GM23248 (cell line): ENCODE measurements at regions not wholly inside any gene's neighbourhood (a gene's known extent, or its start where the extent isn't known, plus 50 kb on each side); places are given as distances from the start of the nearest gene placed in this dataset.

ENCODE experiments used
- DNase-seq: peaks from one replicate; pipeline ENCODE4 v3.0.0-alpha.2; 2015
- H2AFZ ChIP-seq: fragments of 200-600 bp; sonication (generic); 2 replicates; pipeline ENCODE4 v1.6.1; 2016; ENCODE audit warnings: antibody characterized with exemption
- H3F3A ChIP-seq: fragments of 200-600 bp; sonication (generic); 2 replicates; pipeline ENCODE4 v1.6.1; 2016; ENCODE audit warnings: mild to moderate bottlenecking, antibody characterized with exemption, mixed run types; ENCODE audit not compliant: insufficient read depth
- H3K27ac ChIP-seq: fragments of 200-600 bp; sonication (generic); 2 replicates; pipeline ENCODE4 v1.5.1; 2016; ENCODE audit warnings: mild to moderate bottlenecking
- H3K27me3 ChIP-seq: fragments of 200-600 bp; sonication (generic); replicated peaks from 2 replicates; pipeline ENCODE4 v1.6.1; 2016; ENCODE audit warnings: mild to moderate bottlenecking; ENCODE audit not compliant: insufficient read depth
- H3K36me3 ChIP-seq: fragments of 200-600 bp; sonication (generic); 2 replicates; pipeline ENCODE4 v1.6.1; 2016; ENCODE audit warnings: low read depth, mild to moderate bottlenecking
- H3K4me1 ChIP-seq: fragments of 200-600 bp; sonication (generic); 2 replicates; pipeline ENCODE4 v1.6.1; 2016; ENCODE audit warnings: mild to moderate bottlenecking; ENCODE audit not compliant: insufficient read depth
- H3K4me2 ChIP-seq: fragments of 200-600 bp; sonication (generic); one replicate; pipeline ENCODE4 v1.6.1; 2016; ENCODE audit warnings: mild to moderate bottlenecking; ENCODE audit not compliant: unreplicated experiment
- H3K4me3 ChIP-seq: fragments of 200-600 bp; sonication (generic); 2 replicates; pipeline ENCODE4 v1.5.1; 2016; ENCODE audit warnings: mild to moderate bottlenecking
- H3K79me2 ChIP-seq: fragments of 200-600 bp; sonication (generic); 2 replicates; pipeline ENCODE4 v1.6.1; 2016; ENCODE audit warnings: mild to moderate bottlenecking; ENCODE audit not compliant: insufficient read depth
- H3K9ac ChIP-seq: fragments of 200-600 bp; sonication (generic); 2 replicates; pipeline ENCODE4 v1.6.1; 2016; ENCODE audit warnings: mild to moderate bottlenecking
- H3K9me2 ChIP-seq: fragments of 200-600 bp; sonication (generic); 2 replicates; pipeline ENCODE4 v1.6.1; 2016; ENCODE audit warnings: mixed run types, mild to moderate bottlenecking, moderate library complexity; ENCODE audit not compliant: insufficient read depth
- H3K9me3 ChIP-seq: fragments of 200-600 bp; sonication (generic); one replicate; pipeline ENCODE4 v1.6.1; 2017; ENCODE audit warnings: low read depth
- H4K20me1 ChIP-seq: fragments of 200-600 bp; sonication (generic); 2 replicates; pipeline ENCODE4 v1.6.0; 2016; ENCODE audit not compliant: insufficient read depth
- EZH2 ChIP-seq: fragments of 200-600 bp; sonication (generic); IDR thresholded peaks from 2 replicates; pipeline ENCODE4 v1.6.1; 2018; ENCODE audit warnings: antibody characterized with exemption, mild to moderate bottlenecking; ENCODE audit not compliant: insufficient read depth, poor library complexity, severe bottlenecking
- EZH2phosphoT487 ChIP-seq: fragments of 200-600 bp; sonication (generic); IDR thresholded peaks from 2 replicates; pipeline ENCODE4 v1.6.1; 2018; ENCODE audit warnings: antibody characterized with exemption, moderate library complexity, mild to moderate bottlenecking, low read depth; ENCODE audit not compliant: insufficient read depth
- WGBS, 2 experiments: methylation state at CpG; one replicate each; pipeline ENCODE4 v1.1.6; 2015 to 2017; ENCODE audit warnings: low lambda C conversion rate in 2 of 2, low coverage in 1 of 2; ENCODE audit errors: missing lambda C conversion rate in 2 of 2; 5-methylcytosine and 5-hydroxymethylcytosine counted together
- in situ Hi-C: fragments of 300-500 bp; cut with MboI; formaldehyde crosslinking; loops from 2 replicates; pipeline ENCODE4 v1.15.0; 2020

DNA sequence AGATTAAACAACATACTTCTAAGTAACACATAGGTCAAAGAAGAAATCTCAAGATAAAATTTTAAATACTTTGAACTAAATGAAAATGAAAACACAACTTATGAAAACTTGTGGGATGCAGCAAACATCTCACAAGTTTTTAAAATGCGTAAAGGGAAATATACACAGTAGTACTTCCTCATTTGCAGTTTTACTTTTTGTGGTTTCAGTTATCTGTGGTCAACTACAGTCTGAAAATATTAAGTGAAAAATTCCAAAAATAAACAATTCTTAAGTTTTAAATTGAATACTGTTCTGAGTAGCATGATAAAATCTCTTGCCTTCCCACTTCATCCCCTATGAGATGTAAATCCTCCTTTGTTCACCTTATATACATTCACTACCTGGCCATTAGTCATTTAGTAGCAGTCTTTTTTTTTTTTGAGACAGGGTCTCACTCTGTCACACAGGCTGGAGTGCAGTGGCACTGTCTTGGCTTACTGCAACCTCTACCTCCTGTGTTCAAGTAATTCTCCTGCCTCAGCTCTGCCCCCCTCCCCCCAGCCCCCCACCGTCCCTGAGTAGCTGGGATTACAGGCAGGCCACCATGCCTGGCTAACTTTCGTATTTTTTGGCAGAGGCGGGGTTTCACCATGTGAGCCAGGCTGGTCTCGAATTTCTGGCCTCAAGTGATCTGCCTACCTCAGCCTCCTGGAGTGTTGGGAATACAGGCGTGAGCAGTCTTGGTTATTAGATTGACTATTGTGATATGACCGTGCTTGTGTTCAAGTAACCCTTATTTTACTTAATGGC is 154.6 kb upstream of the AHI1 start:
- H2AFZ ChIP-seq: no peak overlapping the region
- no peaks in the 10 kb centered on the region for H3K27me3 ChIP-seq
- no peak overlapping the region for H3K4me2 ChIP-seq
- no peak overlapping the region for H3K27ac ChIP-seq
- no peaks in the 10 kb centered on the region for H3K79me2 ChIP-seq
- H3K4me3 ChIP-seq: no peak overlapping the region
- H4K20me1 ChIP-seq: no peaks in the 10 kb centered on the region
- no peaks in the 10 kb centered on the region for H3K36me3 ChIP-seq
- no peak for DNase-seq
- H3K4me1 ChIP-seq: no peaks in the 10 kb centered on the region
- H3F3A ChIP-seq: no peaks in the 10 kb centered on the region
- H3K9ac ChIP-seq: no peak overlapping the region
- H3K9me3 ChIP-seq: no peaks in the 10 kb centered on the region
- WGBS, 2 experiments: 65 to 75% methylated on average over 7 of the region's 7 CpGs
- TF ChIP-seq EZH2phosphoT487: no peak
- TF ChIP-seq EZH2: no peak
- no peaks in the 10 kb centered on the region for H3K9me2 ChIP-seq
- in situ Hi-C loops: no loop called here

DNA sequence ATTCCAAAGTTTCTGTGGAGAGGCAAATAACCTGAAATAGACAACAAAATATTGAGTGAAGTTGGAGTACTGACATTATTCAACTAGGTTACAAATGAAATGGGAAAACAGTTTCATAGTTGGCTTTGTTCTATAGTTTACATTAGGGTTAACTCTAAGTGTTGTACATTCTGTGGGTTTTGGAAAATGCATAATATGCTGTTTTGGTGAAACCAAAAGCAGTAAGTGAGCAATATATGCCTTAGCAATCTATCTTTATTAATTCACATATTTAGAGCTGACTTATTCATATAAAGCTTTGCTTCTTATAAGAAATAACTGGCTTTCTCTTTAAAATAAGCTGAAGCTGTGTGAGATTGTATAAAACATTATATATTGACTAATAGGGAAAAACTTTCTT is 157.5 kb upstream of the AHI1 start:
- in situ Hi-C loops: no loop called here
- Histone ChIP-seq H3F3A (no peaks in the 10 kb centered on the region), H3K4me1 (no peaks in the 10 kb centered on the region), H3K4me2 (no peak overlapping the region), H3K27me3 (no peaks in the 10 kb centered on the region), H3K36me3 (no peaks in the 10 kb centered on the region), H3K27ac (no peak overlapping the region), H3K79me2 (no peaks in the 10 kb centered on the region), H4K20me1 (no peaks in the 10 kb centered on the region), H2AFZ (no peak overlapping the region), H3K4me3 (no peak overlapping the region), H3K9ac (no peak overlapping the region), H3K9me2 (no peaks in the 10 kb centered on the region), H3K9me3 (no peaks in the 10 kb centered on the region)
- no peak for DNase-seq
- TF ChIP-seq EZH2phosphoT487 (no peak), EZH2 (no peak)

DNA sequence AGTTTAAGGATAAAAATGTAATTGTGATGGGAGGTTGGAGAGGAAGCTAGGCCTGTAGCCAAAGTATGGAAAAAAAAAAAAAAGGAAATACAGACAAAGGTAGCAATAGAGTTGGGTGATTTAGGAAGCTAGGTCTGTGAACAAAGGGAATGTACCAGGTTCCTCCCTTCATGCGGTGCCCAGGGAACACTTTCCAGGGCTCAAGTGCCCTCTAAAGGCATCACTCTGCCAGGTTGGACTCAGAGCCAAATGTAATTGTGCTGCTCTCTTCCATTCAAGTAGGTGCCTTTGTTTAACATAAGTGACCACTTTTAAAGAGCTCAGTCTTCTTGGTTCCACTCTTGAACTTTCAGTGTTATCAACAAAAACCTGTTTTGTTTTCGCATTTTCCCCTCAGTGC is 159.7 kb upstream of the AHI1 start:
- Histone ChIP-seq H3K4me3 (no peak overlapping the region), H3K9ac (no peak overlapping the region)

DNA sequence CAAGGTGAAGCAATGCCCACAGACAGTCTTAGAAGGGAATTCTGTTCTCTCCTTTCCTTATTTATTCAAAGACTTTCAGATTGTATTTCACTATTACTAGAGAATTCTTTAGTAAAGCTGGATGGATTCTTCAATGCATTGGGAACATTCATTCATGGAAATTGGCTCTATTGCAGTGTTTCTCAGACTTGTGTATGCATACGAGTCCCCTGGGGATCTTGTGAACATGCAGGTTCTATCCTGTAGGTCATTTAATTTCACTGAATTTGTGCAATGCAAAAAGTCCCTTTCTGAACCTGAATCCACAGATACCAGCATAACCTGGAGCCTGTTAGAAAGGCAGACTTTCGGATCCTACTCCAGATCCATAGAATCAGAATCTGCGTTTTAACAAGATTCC is 160.9 kb upstream of the AHI1 start:
- TF ChIP-seq EZH2phosphoT487 (no peak), EZH2 (no peak)

More for the DNA sequence above, 159.7 kb upstream of the AHI1 start:
- H3K9me3 ChIP-seq: no peaks in the 10 kb centered on the region
- TF ChIP-seq EZH2 (no peak), EZH2phosphoT487 (no peak)
- no peaks in the 10 kb centered on the region for H3F3A ChIP-seq
- H3K9me2 ChIP-seq: no peaks in the 10 kb centered on the region
- no peak overlapping the region for H3K27ac ChIP-seq
- no peaks in the 10 kb centered on the region for H4K20me1 ChIP-seq
- no peaks in the 10 kb centered on the region for H3K4me1 ChIP-seq
- in situ Hi-C loops: no loop called here
- no peak for DNase-seq
- H3K36me3 ChIP-seq: no peaks in the 10 kb centered on the region
- 83 to 87% methylated on average over 2 of the region's 2 CpGs for WGBS, 2 experiments
- no peak overlapping the region for H3K4me2 ChIP-seq
- H2AFZ ChIP-seq: no peak overlapping the region
- H3K79me2 ChIP-seq: no peaks in the 10 kb centered on the region
- H3K27me3 ChIP-seq: no peaks in the 10 kb centered on the region

DNA sequence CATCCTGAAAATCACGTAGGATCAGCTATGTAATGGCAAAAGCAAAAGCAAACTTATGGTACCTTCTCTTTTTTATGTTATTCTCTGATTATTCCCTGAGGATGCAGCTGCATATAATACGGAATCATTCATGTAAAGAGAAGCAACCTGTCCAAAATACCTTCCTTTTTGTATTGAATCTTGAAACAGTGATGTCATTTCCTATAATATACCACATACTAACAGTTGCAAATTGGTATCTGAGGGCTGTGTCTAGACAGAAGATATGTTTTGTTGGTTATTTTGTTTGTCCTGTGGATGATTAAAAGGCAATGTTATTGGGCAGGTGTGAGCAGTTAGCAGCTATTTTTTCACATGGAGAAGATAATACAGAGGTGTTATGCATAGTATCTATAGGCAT is 161.4 kb upstream of the AHI1 start:
- Histone ChIP-seq H3K4me2 (no peak overlapping the region), H3K36me3 (no peaks in the 10 kb centered on the region), H3K9ac (no peak overlapping the region), H3K79me2 (no peaks in the 10 kb centered on the region), H4K20me1 (no peaks in the 10 kb centered on the region), H3K27me3 (no peaks in the 10 kb centered on the region), H3K9me3 (no peaks in the 10 kb centered on the region), H3K4me3 (no peak overlapping the region), H3K4me1 (no peaks in the 10 kb centered on the region), H3K9me2 (no peaks in the 10 kb centered on the region), H3F3A (no peaks in the 10 kb centered on the region), H2AFZ (no peak overlapping the region), H3K27ac (no peak overlapping the region)
- WGBS, 2 experiments: 51 to 62% methylated on average over 2 of the region's 2 CpGs
- no peak for DNase-seq
- in situ Hi-C loops: no loop called here
- TF ChIP-seq EZH2phosphoT487: no peak
- TF ChIP-seq EZH2: no peak

More for the DNA sequence above, 160.9 kb upstream of the AHI1 start:
- H3K9me3 ChIP-seq: no peaks in the 10 kb centered on the region
- in situ Hi-C loops: no loop called here
- no peak overlapping the region for H3K9ac ChIP-seq
- H3K4me3 ChIP-seq: no peak overlapping the region
- H4K20me1 ChIP-seq: no peaks in the 10 kb centered on the region
- no peaks in the 10 kb centered on the region for H3K27me3 ChIP-seq
- H3F3A ChIP-seq: no peaks in the 10 kb centered on the region
- no peak for DNase-seq
- no peaks in the 10 kb centered on the region for H3K4me1 ChIP-seq
- no peak overlapping the region for H3K4me2 ChIP-seq
- H3K79me2 ChIP-seq: no peaks in the 10 kb centered on the region
- H3K27ac ChIP-seq: no peak overlapping the region
- WGBS, 2 experiments: 66 to 73% methylated on average over 3 of the region's 3 CpGs
- H2AFZ ChIP-seq: no peak overlapping the region
- no peaks in the 10 kb centered on the region for H3K9me2 ChIP-seq
- no peaks in the 10 kb centered on the region for H3K36me3 ChIP-seq
